ENCODE measurements at regions not wholly inside any gene's neighbourhood (a gene's known extent, or its start where the extent isn't known, plus 50 kb on each side); places are given as distances from the start of the nearest gene placed in this dataset.
A peak's percentile ranks its signal among the peaks of the same experiment; 100 is the strongest.
"Not testable (repeated sequence)": the region's sequence is repeated elsewhere in the genome, so short reads cannot be mapped to it uniquely, and the experiment has no call there.

DNA sequence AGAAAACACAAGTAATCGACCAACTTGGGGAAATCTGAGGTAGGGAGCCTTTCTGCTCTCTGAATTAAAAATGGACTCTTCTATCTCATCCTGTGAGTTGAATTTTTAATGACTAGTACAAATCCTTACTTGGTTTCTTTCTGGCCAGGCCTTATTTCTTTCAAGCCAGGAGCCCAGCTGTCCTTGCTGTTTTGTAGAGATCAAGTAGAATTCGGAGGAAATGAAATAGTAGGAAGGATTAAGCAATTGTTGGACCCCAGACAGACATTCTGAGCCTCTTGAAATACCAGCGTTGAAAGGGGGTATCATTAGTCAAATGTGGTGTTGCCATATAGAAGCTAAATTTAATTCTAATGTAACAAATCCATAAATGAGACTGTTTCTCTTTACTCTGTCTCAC lies 53.7 kb upstream of the SMIM15 start:
- no peak for DNase-seq (ENCODE audit: low read depth)

DNA sequence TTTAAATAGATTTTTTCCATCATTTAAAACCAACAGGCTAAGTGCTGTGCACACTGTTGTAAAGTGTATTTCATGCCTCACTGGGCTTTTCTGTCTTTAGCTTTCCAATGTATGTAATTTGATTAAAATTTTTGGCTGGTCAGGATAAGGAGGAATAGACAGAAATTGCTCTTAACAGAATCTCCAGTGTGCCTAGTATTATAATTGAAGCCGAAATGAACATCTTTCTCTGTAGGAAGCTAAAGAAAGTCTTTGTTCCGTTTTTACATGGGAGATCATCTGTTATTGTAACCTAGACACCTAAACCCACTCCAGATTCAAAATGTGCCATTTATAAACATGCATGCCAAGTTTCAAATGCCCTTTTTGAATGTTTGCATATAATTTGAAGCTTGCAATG lies 54.5 kb upstream of the SMIM15 start:
- no peak for DNase-seq (ENCODE audit: low read depth)

DNA sequence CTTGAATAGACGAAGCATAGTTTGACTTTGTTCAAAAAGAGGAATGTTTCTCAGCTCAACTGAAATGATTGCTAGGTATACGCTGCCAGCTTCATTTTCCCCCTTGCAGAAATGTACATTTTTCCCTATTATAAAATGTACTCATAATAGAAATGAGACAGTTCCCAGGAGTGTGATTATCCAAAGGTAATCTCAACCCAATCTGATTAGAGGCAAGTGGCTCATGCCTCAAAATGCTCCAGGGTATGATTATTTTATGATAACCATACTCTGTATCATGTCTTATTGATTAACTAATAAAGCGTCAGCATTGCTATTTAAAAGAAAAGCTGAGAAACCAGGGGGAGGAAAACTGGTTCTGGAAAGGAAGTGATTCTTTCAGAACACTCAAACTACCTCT lies 54.9 kb upstream of the SMIM15 start:
- no peak for DNase-seq (ENCODE audit: low read depth)

DNA sequence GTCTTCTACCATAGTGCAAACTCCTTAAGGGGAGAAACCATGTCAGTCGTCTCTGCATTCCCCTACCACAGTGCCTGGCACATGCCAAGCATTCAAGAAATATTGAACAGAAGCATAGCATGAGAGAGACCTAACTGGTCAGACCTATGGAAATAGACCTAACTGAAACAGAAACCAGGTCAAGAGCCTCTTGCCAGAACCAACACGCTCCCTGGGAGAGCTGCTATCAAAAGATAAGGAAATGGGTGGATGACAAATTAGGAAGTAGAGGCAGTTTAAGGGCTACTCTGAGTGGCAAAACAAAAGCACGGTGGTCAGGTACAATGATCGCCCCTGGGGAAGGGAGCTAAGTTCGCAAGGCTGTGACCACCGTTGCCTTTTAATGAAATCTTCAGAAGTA lies 66.0 kb upstream of the SMIM15 start:
- DNase-seq (ENCODE audit: low read depth) = no peak

DNA sequence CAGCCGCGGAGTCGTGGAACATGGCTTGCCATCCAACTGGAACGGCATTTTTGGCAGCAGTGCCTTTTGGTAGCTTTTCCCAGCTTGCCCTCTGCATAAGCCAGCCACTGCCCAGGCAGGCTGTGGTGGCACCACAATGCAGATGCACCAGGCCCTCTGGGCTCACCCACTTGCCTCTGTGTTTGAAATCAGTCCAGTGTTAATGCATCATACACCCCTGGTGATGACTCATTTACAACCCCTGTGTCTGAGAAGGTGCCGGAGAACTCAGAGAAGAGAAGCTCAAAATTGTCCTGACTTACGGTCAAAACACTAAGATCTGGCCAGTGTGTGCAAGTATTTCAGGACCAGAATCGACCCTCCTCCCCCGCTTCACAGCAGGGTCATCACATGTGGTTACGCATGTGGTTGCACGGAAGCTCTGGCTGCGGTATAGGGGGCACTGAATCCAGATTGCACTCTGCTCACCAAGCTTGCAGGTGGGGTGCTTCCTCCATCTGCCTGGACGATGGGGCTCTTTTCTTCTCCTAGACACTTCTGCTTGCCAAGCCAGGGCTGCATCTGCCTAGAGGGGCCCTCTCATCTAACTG lies 66.5 kb upstream of the SMIM15 start:
- no peak for DNase-seq (ENCODE audit: low read depth)

DNA sequence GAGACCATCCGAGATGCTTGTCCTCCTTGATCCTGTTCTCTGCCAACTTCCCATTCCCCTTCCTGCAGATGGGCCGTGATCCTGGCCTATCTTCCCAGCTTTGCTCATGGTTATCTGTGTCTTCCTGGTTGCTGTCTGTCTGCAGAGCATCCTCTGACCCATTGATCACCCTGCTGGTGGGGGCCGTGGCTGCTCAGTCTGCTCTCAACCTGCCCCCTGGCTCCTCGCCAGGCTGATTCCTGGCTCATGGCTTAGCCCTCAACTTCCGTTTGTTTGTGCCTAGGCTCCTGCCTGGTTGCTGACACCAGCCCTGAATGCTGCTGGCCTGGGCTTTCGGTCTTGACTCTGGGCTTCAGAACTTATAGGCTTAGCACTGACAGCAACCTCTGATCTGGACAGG lies 67.1 kb upstream of the SMIM15 start:
- DNase-seq (ENCODE audit: low read depth) = no peak

DNA sequence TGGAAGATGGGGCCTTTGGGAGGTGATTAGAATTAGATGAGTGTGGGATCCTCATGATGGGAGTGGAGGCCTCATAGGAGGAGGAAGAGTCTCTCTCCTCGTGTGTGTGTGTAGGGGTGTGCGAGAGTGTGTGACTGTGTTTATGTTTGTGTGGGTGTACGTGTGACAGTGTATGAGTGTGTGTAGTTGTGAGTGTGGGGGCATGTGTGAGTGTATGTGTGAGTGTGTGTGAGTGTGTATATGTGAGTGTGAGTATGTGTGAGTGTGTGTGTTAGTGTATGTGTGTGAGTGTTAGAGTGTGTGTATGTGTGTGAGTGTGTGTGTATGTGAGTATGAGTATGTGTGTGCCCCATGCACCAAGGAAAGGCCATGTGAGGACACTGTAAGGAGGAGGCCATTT lies 68.2 kb upstream of the SMIM15 start:
- no peak for DNase-seq (ENCODE audit: low read depth)

DNA sequence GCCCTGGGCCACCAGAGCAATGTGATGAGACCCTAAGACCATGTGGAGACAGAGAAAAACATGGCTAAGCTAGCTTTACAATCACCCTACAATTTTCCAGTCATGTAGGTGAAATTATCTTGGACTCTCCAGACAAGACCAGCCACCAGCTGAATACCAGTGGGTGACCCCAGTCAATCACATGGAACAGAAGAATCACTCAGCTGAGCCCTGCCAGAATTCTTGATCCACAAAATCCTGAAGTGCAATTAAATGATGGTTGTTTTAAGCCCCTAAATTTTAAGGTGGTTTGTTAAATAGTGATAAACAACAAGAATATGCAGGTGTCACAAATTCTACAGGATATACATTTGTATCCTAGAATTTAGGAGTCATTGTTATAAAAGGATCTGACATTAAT lies 69.5 kb upstream of the SMIM15 start:
- no peak for DNase-seq (ENCODE audit: low read depth)

DNA sequence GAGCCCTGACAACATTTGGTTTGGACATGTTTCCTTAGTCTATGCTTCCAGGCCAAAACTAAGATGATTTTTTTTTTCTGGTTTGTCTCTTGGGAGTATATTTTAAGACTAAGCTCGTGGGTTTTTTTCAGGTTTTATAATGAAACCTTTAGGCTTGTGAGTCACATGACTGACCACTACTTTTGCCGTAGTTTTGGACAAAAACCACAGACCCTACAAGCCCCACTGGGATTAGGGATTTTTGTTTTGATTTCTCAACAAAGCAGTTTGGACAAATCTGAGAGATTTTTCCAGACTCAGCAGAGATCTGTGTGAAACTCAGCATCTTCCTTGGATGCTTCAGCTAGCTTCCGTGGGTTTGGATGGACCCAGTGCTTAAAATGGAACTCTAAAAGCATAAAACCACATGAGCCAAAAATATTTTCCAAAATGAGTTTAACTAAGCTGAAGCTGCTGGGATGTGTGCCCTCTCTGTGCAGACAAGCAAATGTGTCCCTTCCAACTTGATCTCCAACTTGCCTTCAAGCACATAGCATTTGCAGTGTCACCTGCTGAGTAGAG lies 70.3 kb upstream of the SMIM15 start:
- DNase-seq (ENCODE audit: low read depth) = peak; percentile 8

DNA sequence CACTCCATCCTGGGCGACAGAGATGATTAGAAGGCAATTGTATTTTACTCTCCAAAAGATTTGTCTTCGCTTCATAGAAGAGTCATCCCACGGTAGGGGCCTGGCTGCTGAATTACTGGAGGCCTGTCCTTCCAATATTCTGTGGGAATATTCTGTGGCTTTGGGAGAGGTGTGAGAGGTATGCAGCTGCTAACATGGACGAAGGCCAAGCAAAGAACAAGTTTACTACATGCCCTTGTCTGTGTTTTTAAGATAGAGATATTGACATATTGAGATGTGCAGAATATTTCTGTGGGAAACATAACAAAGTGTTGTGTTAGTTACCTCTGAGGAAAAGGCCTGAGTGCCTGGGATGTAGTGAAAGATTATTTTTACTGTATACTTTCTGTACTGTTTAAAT lies 71.8 kb upstream of the SMIM15 start:
- no peak for DNase-seq (ENCODE audit: low read depth)

DNA sequence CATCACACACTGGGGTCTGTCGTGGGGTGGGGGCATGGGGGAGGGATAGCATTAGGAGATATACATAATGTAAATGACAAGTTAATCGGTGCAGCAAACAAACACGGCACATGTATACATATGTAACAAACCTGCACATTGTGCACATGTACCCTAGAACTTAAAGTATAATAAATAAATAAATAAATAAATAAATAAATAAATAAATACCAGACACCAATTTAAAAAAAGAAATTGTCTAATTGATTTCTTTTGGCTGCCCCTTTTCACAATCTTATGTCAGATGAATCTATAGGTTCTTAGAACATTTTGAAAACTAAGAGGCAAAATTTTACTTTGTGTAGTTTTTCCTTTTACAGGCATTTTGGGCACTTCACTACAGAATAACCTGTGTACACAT lies 74.4 kb upstream of the SMIM15 start:
- not testable (repeated sequence) for DNase-seq (ENCODE audit: low read depth)

DNA sequence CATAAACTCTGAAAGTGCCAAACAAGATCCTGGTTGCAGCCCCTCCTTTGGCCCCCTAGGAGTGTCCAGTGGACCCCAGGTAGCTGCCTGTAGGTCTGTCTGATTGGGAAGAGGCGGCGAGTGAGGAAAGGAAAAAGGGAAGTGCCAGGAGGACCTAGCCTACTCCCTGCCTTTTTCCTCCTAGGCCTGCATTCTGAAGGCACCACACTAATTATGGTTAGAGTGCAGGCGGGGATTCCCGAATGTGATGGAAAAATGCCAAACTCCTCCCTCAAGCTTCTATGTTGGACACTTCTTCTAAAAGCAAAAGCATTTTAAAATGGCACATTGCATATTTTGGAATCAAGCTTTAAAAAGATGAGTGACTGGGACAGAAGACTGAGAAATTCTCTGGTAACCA lies 83.2 kb upstream of the SMIM15 start:
- peak; percentile 8 for DNase-seq (ENCODE audit: low read depth)

DNA sequence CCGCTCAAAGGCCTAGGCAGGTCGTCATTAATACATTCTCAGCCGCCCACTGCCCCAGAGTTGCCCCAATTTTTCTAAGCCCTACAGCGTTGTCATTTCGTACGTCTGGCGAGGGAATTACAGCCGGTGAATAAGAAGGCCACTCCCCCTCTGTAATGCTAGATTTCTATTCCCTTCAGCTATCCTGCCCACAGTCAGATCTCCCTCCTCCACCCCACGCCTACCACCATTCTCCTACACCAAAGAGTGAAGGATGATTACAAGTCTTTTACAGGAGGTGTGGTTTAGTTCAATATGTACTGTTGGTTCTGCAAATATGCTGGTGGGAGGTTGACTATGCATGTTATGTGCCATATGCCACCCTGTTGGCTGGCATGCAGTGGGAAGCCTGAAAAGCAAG lies 83.7 kb upstream of the SMIM15 start:
- no peak for DNase-seq (ENCODE audit: low read depth)

DNA sequence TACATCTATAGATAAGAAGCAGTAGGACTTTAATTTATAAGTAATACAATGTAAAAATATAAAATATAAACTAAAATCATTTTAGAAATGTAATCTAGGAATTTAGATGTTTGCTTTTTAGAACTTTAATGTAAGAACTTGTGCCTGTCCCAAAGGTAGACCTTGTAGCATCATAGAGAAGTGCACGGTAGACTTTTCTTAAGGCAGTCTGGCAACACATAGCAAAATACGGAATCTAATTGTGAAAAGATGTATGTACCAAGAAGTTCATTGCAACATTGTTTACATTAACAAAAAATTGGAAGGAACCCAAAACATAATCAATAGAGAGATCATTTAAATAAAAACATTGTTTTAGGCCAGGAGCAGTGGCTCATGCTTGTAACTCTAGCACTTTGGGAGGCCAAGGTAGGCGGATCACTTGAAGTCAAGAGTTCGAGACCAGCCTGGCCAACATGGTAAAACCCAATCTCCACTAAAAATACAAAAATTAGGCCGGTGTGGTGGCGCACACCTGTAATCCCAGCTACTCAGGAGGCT lies 84.6 kb upstream of the SMIM15 start:
- DNase-seq (ENCODE audit: low read depth) = no peak

DNA sequence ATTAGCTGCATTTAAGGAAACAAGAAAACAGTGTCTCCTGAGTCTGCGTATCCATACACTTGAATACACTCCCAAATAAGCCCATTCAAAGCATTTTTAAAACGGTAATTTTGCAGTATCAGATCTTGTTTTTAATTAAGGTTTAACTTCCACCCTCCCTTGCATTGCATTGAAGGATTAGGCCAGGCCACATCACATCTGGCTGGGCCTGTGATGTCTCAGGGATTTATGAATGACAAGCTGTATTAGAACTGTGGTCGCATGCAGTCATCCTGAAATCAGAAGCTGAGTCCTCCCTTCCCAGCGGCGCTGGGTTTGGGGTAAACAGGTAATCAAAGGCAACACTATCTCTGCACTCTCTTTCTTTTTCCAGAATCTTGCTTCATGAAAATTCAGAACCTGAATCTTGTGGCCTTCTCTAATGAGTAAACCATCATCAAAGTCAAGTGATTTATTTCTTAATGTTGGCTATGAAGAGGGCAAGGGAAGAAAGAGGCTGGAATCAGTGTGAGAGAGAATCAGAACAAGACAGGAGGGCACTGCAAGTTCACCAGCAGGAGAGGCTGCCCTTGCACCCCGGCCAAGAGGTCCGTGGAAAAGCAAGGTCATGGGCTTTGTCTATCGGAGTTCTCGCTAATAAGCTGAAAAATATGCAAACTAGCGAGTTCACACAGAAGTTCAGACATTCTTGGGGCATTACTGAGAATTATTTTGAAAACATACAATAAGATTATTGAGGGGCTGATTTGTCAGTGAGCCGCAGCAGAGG lies 80.0 kb upstream of the ZSWIM6 start:
- DNase-seq (ENCODE audit: low read depth) = no peak

DNA sequence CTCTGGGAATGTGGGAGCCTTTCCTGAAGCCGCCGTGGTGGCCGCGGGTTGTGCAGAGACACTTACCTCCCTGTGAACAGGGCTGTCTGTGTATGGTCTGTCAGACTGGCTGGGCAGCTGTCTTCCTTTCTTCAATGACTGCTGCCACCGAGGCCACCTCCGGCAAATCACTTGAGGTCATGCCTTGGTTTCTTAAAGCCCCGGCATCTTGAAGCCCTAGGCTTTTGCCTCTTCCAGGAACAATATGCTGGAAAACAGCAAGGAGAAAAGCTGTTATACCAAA lies 79.5 kb upstream of the ZSWIM6 start:
- no peak for DNase-seq (ENCODE audit: low read depth)

DNA sequence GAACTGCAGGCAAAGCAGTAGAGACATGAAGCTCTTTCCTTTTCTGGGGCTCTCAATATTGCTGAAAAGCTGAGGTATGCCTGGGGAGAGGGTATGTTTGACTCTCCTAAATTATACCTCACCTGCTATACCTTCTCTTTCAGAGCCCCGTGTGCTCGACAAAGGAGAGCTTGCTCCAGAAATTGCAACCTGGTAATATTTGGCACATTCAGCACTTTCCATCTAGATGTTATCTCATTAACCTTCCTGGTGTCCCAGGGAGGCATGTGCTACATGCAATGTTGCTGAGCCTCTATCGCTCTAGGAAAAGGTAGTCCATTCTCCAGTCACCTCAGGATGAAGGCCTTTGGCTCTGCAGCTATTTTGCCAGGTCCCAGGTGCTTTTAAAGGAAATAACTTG lies 78.5 kb upstream of the ZSWIM6 start:
- DNase-seq (ENCODE audit: low read depth) = no peak

DNA sequence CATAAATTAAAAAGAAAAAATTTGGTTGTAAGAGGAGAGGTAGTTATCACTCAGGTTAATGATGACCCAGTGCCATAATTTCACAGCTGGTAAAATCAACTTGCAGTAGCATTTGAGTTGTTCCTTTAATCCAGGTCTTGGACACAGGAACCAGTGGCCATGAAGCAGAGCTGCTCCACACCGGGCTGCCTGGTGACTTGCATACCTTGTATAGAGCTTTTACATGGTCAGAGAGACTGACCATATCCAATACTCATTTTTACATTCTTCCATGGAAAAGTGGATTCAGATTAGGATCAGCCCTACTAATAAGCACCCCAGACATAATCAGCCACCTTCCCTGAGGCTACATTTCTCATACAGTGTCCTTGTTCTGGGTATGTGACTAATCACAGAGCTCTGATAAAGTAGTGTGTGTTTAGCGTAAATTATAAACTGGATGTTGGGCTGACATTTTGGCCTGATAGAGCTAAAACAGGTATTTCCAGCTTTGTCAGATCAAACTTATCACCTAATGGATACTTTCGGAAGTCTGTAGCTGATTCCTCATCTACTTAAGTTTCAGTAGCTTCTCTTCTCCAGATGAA lies 77.0 kb upstream of the ZSWIM6 start:
- DNase-seq (ENCODE audit: low read depth) = no peak

DNA sequence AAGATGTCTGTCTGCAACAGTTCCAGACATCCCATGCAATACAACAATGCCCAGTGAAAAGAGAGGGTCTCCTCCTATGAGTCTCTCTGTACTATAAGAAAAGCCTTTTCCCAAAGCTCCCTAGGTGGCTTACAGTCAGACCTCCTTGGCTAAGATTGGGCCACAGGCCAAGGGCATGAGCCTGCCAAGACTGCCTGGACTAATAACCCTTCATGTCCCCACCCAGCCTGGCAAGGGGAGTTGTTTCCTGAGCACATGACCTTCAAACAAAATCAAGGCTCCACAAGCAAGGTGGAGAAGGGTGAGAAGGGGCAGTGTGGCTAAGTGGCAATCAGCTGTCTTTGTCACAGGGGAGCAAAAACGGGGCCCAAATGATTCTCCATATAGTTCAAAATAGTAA lies 75.6 kb upstream of the ZSWIM6 start:
- DNase-seq (ENCODE audit: low read depth) = peak; percentile 34

DNA sequence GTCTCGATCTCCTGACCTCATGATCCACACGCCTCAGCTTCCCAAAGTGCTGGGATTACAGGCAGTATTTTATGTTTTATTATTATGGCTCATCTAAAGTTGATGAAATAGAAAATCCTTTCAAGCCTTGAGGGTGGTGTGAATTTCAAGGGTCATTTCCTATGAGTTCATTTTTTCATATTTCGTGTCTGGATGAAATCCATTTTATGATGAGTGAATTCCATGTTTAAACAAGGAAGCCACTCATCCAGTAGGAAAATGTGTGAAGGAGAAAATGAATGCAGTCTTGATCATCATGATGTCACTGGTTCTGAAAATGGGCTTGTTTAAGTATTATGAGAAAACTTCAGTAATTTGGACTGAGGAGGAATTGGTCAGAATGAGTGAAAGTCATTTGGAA lies 74.6 kb upstream of the ZSWIM6 start:
- DNase-seq (ENCODE audit: low read depth) = no peak

DNA sequence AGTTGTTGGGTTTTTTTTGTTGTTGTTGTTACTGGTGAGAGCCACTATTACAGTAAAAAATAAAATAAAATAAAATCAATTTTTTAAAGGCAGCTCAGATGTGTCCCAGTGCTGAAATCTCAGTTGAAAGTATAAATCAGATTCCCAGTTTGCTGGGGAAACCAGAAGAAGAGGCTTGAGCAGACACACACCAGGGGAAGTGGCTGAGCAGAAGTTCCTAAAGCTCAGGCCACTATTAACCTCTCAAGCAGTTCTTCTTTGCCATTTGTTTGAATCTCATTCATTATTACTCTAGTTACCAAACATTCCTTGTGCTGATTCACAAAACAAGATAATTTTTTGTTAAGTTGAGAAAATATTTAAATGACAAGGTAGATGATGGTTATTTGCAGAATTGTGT lies 70.9 kb upstream of the ZSWIM6 start:
- no peak for DNase-seq (ENCODE audit: low read depth)

DNA sequence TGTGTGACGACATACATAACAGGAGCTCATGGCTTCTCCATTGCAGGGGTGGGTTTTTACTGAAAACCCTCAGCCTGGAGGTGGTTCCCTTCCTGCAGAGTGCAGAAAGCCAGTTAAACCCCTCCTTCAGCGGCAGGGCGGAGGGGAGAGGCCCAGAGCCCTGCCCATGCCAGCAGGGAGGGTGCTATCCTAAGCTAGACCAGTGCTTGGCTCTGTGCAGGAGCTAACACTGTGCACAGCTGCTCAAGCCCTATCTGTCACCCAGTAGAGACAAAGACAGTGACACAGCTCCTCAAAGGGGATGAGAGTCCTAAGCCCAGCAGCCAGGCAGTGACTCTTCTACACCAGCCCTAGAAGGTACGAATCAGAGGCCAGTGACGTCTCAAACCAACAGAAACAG lies 70.0 kb upstream of the ZSWIM6 start:
- DNase-seq (ENCODE audit: low read depth) = no peak

DNA sequence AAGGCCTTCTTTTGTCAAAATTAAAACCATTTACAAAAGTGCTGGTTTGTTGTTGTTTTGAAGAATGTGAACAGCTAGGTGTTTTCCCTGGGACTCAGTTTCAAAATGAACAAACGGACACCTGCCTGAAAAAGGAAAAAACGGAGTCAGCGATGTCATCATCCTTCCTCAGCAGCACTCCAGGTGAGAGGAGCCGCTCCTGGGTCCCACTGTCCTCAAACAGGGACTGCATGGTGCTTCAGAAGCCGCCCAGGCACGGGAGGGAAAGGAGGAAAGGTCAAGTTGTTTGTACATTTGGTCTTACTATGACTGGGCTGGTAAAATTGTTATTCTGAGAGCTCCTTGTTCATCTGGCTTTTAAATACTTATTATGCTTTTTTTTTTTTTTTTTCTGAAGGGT lies 69.0 kb upstream of the ZSWIM6 start:
- no peak for DNase-seq (ENCODE audit: low read depth)
